H1 (cell line): ENCODE measurements at regions not wholly inside any gene's neighbourhood (a gene's known extent, or its start where the extent isn't known, plus 50 kb on each side); places are given as distances from the start of the nearest gene placed in this dataset.

Experiments used
- CTCF ChIA-PET: fragments of 300-600 bp; sonication (Branson Sonifier 250); formaldehyde crosslinking; loops from one replicate; lab custom pipeline; 2021; ENCODE audit not compliant: partially characterized antibody; lab: Charles Lee
- POLR2A ChIA-PET: fragments of 300-600 bp; sonication (Branson Sonifier 250); formaldehyde crosslinking; loops from one replicate; lab custom pipeline; 2021; ENCODE audit warnings: inconsistent platforms; ENCODE audit not compliant: partially characterized antibody; lab: Charles Lee
- DNase-seq, 2 experiments: peaks; one replicate each; pipeline versions ENCODE4 v3.0.0 to v3.0.0-alpha.2; 2010 to 2022; ENCODE audit warnings: low spot score in 2 of 2, low read depth in 1 of 2, mixed read lengths in 1 of 2
- FAIRE-seq: peaks from 2 replicates; lab custom pipeline; 2011; peaks lifted over from hg19 to GRCh38; lab: Jason Lieb, UNC
- H2AFZ ChIP-seq: 2 replicates; pipeline ENCODE4 v1.8.1; 2012; ENCODE audit warnings: low read length, inconsistent platforms
- H2AK5ac ChIP-seq: 2 replicates; pipeline ENCODE4 v1.6.1; 2013; ENCODE audit warnings: low read depth, low read length
- H2BK120ac ChIP-seq: replicated peaks from 2 replicates; pipeline ENCODE3; 2013; ENCODE audit warnings: low read depth, low read length, inconsistent platforms
- H2BK12ac ChIP-seq: 2 replicates; pipeline ENCODE4 v1.6.1; 2013; ENCODE audit warnings: low read depth, low read length
- H2BK15ac ChIP-seq: 2 replicates; pipeline ENCODE4 v1.6.1; 2013; ENCODE audit warnings: low read length
- H2BK20ac ChIP-seq: 2 replicates; pipeline ENCODE4 v1.6.1; 2013; ENCODE audit warnings: low read length
- H2BK5ac ChIP-seq: 2 replicates; pipeline ENCODE4 v1.6.1; 2013; ENCODE audit warnings: low read depth, low read length
- H3K14ac ChIP-seq: 2 replicates; pipeline ENCODE4 v1.6.1; 2013; ENCODE audit warnings: inconsistent platforms; ENCODE audit not compliant: insufficient read length
- H3K18ac ChIP-seq: 2 replicates; pipeline ENCODE4 v1.6.1; 2013; ENCODE audit warnings: low read length; ENCODE audit errors: extremely low read depth
- H3K23ac ChIP-seq: 2 replicates; pipeline ENCODE4 v1.6.1; 2013; ENCODE audit warnings: inconsistent platforms; ENCODE audit not compliant: insufficient read length
- H3K23me2 ChIP-seq: 2 replicates; pipeline ENCODE4 v1.6.1; 2013; ENCODE audit warnings: low read depth, low read length
- H3K27ac ChIP-seq: 2 replicates; pipeline ENCODE4 v1.6.1; 2011; ENCODE audit warnings: low read depth, low read length, inconsistent platforms
- H3K27me3 ChIP-seq, 4 experiments: replicated peaks in 1 of 4; 1 replicate in 1 of 4; 2 replicates in 3 of 4; pipeline versions ENCODE4 v1.6.1 to v1.8.1; 2011 to 2013; ENCODE audit warnings: low read length in 3 of 4, mild to moderate bottlenecking in 3 of 4, inconsistent platforms in 2 of 4, mixed read lengths in 2 of 4, moderate library complexity in 1 of 4; ENCODE audit not compliant: control insufficient read depth in 3 of 4, insufficient read depth in 3 of 4; ENCODE audit errors: extremely low read depth in 1 of 4
- H3K36me3 ChIP-seq, 4 experiments: 2 replicates each; pipeline versions ENCODE4 v1.6.1 to v1.8.1; 2011 to 2013; ENCODE audit warnings: mild to moderate bottlenecking in 4 of 4, low read length in 3 of 4, moderate library complexity in 2 of 4, control low read depth in 1 of 4, inconsistent platforms in 1 of 4; ENCODE audit not compliant: insufficient read depth in 4 of 4, control insufficient read depth in 2 of 4
- H3K4ac ChIP-seq: replicated peaks from 2 replicates; pipeline ENCODE3; 2013; ENCODE audit warnings: low read length, low read depth, mixed read lengths, inconsistent platforms; ENCODE audit not compliant: insufficient read length
- H3K4me1 ChIP-seq, 4 experiments: replicated peaks in 1 of 4; 1 replicate in 1 of 4; 2 replicates in 3 of 4; pipeline versions ENCODE4 v1.6.1 to v1.8.1; 2011 to 2013; ENCODE audit warnings: low read length in 3 of 4, inconsistent platforms in 2 of 4, mixed read lengths in 1 of 4; ENCODE audit not compliant: insufficient read depth in 4 of 4, control insufficient read depth in 3 of 4
- H3K4me2 ChIP-seq, 2 experiments: 2 replicates each; pipeline versions ENCODE4 v1.6.1 to v1.8.1; 2011 to 2013; ENCODE audit warnings: low read depth in 2 of 2, low read length in 2 of 2, control low read depth in 1 of 2, inconsistent platforms in 1 of 2, mild to moderate bottlenecking in 1 of 2; ENCODE audit not compliant: insufficient read depth in 1 of 2
- H3K4me3 ChIP-seq, 4 experiments: fragments of 200-600, 300-600 bp in 1 of 4; sonication (generic), shearing (Covaris generic), sonication (Bioruptor Twin) in 1 of 4; 2 replicates each; pipeline versions ENCODE4 v1.5.1 to v1.8.1; 2011 to 2016; ENCODE audit warnings: low read length in 4 of 4, low read depth in 3 of 4, control low read depth in 2 of 4, inconsistent platforms in 2 of 4, mild to moderate bottlenecking in 2 of 4, mixed read lengths in 1 of 4, moderate library complexity in 1 of 4; ENCODE audit not compliant: insufficient read depth in 2 of 4; ENCODE audit errors: extremely low read depth in 1 of 4
- H3K56ac ChIP-seq: replicated peaks from 2 replicates; pipeline ENCODE3; 2013; ENCODE audit warnings: low read depth, mild to moderate bottlenecking, mixed read lengths, low read length, inconsistent platforms; ENCODE audit not compliant: insufficient read length
- H3K79me1 ChIP-seq: 2 replicates; pipeline ENCODE4 v1.6.1; 2013; ENCODE audit warnings: low read depth, low read length, control low read depth
- H3K79me2 ChIP-seq, 2 experiments: 2 replicates each; pipeline versions ENCODE4 v1.6.1 to v1.8.1; 2012 to 2013; ENCODE audit warnings: low read length in 2 of 2, mild to moderate bottlenecking in 2 of 2, inconsistent platforms in 1 of 2; ENCODE audit not compliant: insufficient read depth in 2 of 2, control insufficient read depth in 1 of 2
- H3K9ac ChIP-seq, 4 experiments: replicated peaks in 1 of 4; 1 replicate in 1 of 4; 2 replicates in 3 of 4; pipeline versions ENCODE4 v1.6.1 to v1.8.1; 2011 to 2013; ENCODE audit warnings: low read depth in 3 of 4, low read length in 3 of 4, control low read depth in 2 of 4, mild to moderate bottlenecking in 2 of 4, moderate library complexity in 2 of 4, inconsistent platforms in 1 of 4; ENCODE audit errors: extremely low read depth in 1 of 4
- H3K9me3 ChIP-seq, 2 experiments: 2 replicates each; pipeline versions ENCODE4 v1.6.1 to v1.8.1; 2012 to 2013; ENCODE audit warnings: mild to moderate bottlenecking in 2 of 2, moderate library complexity in 2 of 2, control low read depth in 1 of 2, inconsistent platforms in 1 of 2, low read depth in 1 of 2, low read length in 1 of 2, mixed read lengths in 1 of 2; ENCODE audit not compliant: insufficient read depth in 2 of 2
- H4K20me1 ChIP-seq, 2 experiments: replicated peaks in 1 of 2; 2 replicates each; pipeline versions ENCODE3 to v1.8.1; 2011 to 2013; ENCODE audit warnings: inconsistent platforms in 2 of 2, low read length in 2 of 2, mild to moderate bottlenecking in 1 of 2; ENCODE audit not compliant: insufficient read depth in 2 of 2, control insufficient read depth in 1 of 2
- H4K5ac ChIP-seq: 2 replicates; pipeline ENCODE4 v1.6.1; 2013; ENCODE audit warnings: low read length, low read depth, mixed read lengths, inconsistent platforms; ENCODE audit not compliant: insufficient read length
- H4K8ac ChIP-seq: 2 replicates; pipeline ENCODE4 v1.8.0; 2013; ENCODE audit warnings: mild to moderate bottlenecking, moderate library complexity, low read length, inconsistent platforms; ENCODE audit not compliant: insufficient read depth; ENCODE audit errors: extremely low read depth
- H4K91ac ChIP-seq: replicated peaks from 2 replicates; pipeline ENCODE3; 2013; ENCODE audit warnings: low read length, mixed read lengths, inconsistent platforms; ENCODE audit not compliant: insufficient read length
- CHD1 ChIP-seq: IDR thresholded peaks from 2 replicates; pipeline ENCODE4 v1.6.1; 2012; ENCODE audit warnings: low read depth, low read length, improper control_type of control experiment
- JUND ChIP-seq: IDR thresholded peaks from 2 replicates; pipeline ENCODE4 v1.6.1; 2011; ENCODE audit warnings: mild to moderate bottlenecking, improper control_type of control experiment, low read length
- NRF1 ChIP-seq: IDR thresholded peaks from 2 replicates; pipeline ENCODE4 v1.6.1; 2011; ENCODE audit warnings: mild to moderate bottlenecking, low read depth, low read length, improper control_type of control experiment
- RBBP5 ChIP-seq: IDR thresholded peaks from 2 replicates; pipeline ENCODE4 v1.7.1; 2012; ENCODE audit warnings: low read depth, mild to moderate bottlenecking, inconsistent platforms, low read length, moderate library complexity, borderline replicate concordance
- TF ChIP-seq, protein P1 (sequence below): IDR thresholded peaks from 2 replicates; pipeline ENCODE4 v1.6.1; 2012; ENCODE audit warnings: inconsistent platforms

DNA sequence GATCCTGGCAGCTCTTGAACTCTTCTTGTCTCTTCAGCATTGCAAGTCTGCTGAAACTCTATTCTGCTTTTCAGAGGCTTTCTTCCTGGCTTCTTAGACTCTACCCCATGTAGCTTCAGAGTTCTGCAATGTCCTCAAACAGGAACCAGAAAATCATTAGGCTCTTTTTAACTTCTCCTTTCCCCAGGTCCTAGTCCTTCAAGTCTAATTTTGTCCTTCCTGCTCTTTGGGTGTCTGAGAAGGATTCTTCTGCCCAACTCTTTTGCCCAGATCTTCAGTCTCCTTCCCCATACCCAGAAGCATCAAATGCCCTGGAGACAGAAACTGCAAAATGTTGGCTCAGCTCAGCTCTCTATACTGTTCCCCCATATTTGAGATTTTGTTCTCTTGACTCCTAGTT, 50.0 kb upstream of the CALM3 start:
- ChIA-PET CTCF (interaction anchor here (0.9 to 5.2 kb wide), 6 partner anchors 13 to 474 kb away, joined by 3 to 27 read pairs (median 5); no protein-coding TSS in a partner anchor), POLR2A (no interaction called here)
- no peak overlapping the region for H3K18ac ChIP-seq
- H2BK15ac ChIP-seq, result no peak overlapping the region
- H3K27ac ChIP-seq, result no peak overlapping the region
- no peak overlapping the region for H2AFZ ChIP-seq
- H2AK5ac ChIP-seq, result no peak overlapping the region
- no peaks in the 10 kb centered on the region for H3K27me3 ChIP-seq
- no peaks in the 10 kb centered on the region for H3K79me1 ChIP-seq
- H3K9ac ChIP-seq, result no peak overlapping the region
- H3K23me2 ChIP-seq, result no peaks in the 10 kb centered on the region
- no peak overlapping the region for H4K8ac ChIP-seq
- no peaks in the 10 kb centered on the region for H3K79me2 ChIP-seq
- no peak overlapping the region for H3K14ac ChIP-seq
- H2BK20ac ChIP-seq, result no peak overlapping the region
- no peak overlapping the region for H3K56ac ChIP-seq
- no peak overlapping the region for H2BK12ac ChIP-seq
- DNase-seq (no peak), FAIRE-seq (no peak)
- no peak overlapping the region for H2BK5ac ChIP-seq
- no peak overlapping the region for H4K5ac ChIP-seq
- peaks cover under 1 to 3% (median 2%) of the 10 kb centered on the region in 4 experiments; a peak in 4 of 7 replicates for H3K4me1 ChIP-seq
- no peaks in the 10 kb centered on the region for H4K20me1 ChIP-seq
- no peak overlapping the region for H3K4me2 ChIP-seq
- H3K36me3 ChIP-seq, result no peaks in the 10 kb centered on the region
- H3K23ac ChIP-seq, result no peak overlapping the region
- H2BK120ac ChIP-seq, result no peak overlapping the region
- no peak overlapping the region for H4K91ac ChIP-seq
- H3K4ac ChIP-seq, result no peak overlapping the region
- H3K9me3 ChIP-seq, result peaks cover 6 to 7% of the 10 kb centered on the region in 2 experiments; a peak in 2 of 4 replicates
- no peak overlapping the region for H3K4me3 ChIP-seq
- TF ChIP-seq RBBP5 (no peak), NRF1 (no peak), JUND (no peak), CHD1 (no peak)
- TF ChIP-seq, protein P1, sequence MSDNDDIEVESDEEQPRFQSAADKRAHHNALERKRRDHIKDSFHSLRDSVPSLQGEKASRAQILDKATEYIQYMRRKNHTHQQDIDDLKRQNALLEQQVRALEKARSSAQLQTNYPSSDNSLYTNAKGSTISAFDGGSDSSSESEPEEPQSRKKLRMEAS, result no peak
